Islet precursor cell (in vitro differentiated cells): ENCODE measurements at regions not wholly inside any gene's neighbourhood (a gene's known extent, or its start where the extent isn't known, plus 50 kb on each side); places are given as distances from the start of the nearest gene placed in this dataset.
"Not testable (repeated sequence)": the region's sequence is repeated elsewhere in the genome, so short reads cannot be mapped to it uniquely, and the experiment has no call there.

Experiments used
- DNase-seq: peaks from one replicate; pipeline ENCODE4 v3.0.0-alpha.2; 2018

GRCh38 chr14:57060276-57060955, 208.3 kb downstream of the EXOC5 start:
- DNase-seq, result no peak

DNA sequence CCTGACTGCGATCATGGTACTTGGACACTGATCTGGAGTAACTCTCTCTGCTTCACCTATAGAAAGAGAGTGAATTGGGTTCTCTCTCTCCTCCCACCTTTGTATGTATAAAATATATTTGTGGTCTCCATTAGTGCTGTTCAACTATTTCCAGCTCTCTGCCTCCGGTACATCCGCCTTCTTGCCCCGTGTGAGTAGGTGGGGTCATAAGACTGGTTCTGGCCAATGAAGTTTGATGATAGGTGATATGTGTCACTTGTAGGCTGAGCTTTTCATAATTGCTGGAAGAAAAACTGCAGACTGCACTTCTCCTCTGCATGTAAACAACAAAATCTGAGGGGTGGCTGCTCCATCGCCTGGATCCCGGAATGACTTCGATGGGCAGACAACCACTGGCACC, 210.4 kb downstream of the EXOC5 start:
- DNase-seq, result no peak

DNA sequence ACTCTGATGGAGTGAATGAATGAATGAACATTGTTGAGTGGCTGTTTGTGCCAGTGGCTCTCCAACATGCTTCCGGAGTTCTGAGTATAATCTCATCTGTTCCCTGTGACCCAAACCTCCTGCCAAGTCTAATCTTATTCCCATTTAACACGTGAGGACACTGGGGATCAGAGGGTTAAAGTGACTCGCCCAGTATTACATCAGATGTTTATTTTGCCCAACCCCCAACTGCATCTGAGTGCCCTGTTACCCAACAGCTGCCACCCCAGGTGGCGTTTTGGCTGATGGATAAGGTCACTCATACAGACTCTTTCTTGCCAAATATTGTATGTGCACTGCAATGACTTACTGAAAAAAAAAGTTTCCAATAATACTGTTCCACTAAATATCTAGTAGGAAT, 210.9 kb downstream of the EXOC5 start:
- DNase-seq, result no peak

GRCh38 chr14:57056522-57056921, 212.2 kb downstream of the EXOC5 start:
- not testable (repeated sequence) for DNase-seq

DNA sequence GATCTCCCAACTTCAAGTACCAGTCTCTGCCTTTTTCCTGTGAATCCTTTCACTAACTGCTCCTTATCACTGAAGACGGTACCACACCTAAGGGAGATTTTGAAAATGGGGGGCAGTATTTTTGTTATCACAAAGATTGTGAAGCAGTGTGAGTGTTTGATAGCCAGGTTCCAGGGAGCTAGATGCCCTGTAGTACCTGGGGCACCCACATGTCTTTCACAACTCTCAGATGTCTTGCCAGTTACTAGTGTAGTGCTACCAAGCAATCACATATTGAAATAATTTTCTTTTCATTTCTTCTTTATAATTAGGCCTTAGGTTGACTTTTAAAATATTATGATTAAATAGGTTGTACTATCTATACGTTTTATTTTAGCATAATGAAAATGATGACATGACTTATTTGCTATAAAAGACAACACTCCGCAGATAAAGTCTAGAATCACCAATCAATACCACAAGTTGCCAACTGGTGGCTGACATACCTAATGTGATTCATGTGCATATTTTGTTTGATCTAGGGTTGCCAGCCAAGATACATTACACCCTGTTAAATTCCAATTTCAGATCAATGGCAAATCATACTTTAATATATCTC, 215.9 kb downstream of the EXOC5 start:
- DNase-seq, result no peak

DNA sequence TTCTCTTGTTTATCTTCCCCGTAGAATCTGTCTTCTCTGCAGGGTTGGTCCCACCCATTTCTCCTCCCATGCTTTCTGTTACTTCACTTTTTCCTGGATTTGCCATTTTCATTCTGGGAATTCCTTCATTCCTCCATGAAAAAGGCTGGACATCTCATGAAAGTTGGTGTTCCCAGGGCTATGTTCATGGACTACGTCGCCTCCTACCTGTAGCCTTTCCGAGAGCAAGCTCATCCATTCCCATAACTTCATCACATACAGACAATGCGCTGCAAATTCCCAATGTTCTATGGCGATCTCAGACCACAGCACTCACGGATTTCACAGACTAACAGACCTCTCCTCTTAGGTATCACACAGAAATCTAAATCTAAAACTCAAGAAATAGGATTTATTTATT, 217.1 kb downstream of the EXOC5 start:
- DNase-seq, result no peak

- DNase-seq, result no peak
Observed at GRCh38 chr14:57049848-57050247, 218.9 kb downstream of the EXOC5 start.

DNA sequence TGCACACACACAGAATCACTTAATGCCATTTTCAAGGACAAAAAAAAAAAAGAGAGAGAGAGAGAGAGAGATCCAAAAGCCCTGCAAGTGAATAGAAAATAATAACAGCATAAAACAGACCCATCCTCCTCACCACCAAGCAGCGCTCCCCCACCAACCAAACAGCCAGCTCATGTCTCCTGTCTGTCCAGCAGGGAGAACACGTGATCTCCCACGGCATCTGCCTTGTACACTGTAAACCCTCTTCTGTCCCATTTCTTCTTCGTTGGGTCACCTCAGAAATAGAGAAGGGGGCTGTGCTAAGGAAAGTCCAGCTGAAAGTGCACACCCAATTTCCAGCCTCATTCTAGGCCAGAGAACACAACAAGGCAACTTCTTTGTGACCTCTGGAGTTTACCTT, 222.5 kb downstream of the EXOC5 start:
- DNase-seq, result no peak

GRCh38 chr14:57044101-57044973, 224.4 kb downstream of the EXOC5 start:
- not testable (repeated sequence) for DNase-seq

DNA sequence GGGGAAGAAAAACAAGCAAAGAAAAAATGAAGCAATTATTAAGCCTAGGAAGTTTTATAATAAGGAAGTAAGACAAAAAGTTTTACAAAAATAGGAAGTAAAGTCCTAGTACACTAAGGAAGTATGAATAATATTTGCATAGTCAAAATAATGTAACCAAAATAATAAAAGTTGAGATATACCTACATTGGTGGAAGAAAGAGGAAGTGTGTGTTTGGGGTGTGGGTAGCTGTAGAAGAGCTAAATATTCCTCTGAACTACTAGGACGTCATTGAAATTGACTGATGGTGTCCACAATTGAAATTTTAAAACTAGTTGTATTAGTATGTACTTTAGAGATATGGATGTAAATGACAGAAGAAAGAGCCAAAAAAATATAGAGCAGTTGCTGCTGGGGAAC, 228.4 kb upstream of the OTX2 start:
- DNase-seq, result no peak

- DNase-seq, result no peak
Observed at GRCh38 chr14:57031474-57031873, 221.2 kb upstream of the OTX2 start.

GRCh38 chr14:57029620-57030253, 219.5 kb upstream of the OTX2 start:
- no peak for DNase-seq

- DNase-seq, result no peak
Observed at GRCh38 chr14:57025456-57025855, 215.2 kb upstream of the OTX2 start.

GRCh38 chr14:57022608-57023007, 212.3 kb upstream of the OTX2 start:
- no peak for DNase-seq

- no peak for DNase-seq
Observed at GRCh38 chr14:57018065-57018464, 207.8 kb upstream of the OTX2 start.

- DNase-seq, result no peak
Observed at GRCh38 chr14:57013987-57014386, 203.7 kb upstream of the OTX2 start.

GRCh38 chr14:57009585-57010515, 199.6 kb upstream of the OTX2 start:
- no peak for DNase-seq

DNA sequence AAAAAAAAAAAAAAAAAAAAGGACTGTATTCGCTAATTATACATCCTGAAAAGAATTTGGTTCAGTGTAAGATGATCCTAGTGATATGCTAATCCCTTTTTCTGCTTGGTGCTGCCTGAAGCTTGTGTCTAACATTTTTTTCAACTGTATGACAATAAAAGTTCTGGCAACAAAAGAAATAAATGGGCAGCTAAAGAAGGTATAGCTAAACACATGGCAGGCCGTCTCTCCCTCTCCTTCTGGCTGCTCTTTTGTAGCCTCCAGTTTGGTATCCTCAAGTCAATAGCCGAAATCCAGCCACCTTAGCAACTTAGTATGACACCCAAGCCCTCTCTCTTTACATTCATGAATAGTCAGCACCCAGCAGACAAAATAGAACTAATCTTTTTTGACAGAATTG, 198.3 kb upstream of the OTX2 start:
- no peak for DNase-seq

DNA sequence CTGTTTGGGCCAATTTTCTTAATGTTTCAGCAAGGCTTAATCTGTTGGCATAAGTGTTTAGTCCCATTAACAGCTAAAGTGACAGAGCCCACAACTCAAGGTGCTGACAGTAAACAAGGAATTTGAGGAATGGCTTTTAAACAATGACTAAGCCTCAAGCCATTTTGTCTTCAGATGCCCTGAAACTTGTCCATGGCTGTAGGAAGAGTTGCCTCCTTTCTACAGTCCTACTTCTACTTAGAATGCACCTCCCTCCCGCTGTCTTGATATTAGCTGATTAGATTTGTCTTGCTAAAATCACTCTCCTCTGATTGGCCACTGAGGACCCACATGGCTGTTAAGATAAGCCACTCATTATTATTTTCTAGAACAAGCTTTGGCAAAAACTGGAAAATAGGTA, 188.4 kb upstream of the OTX2 start:
- DNase-seq, result peak; percentile 55

GRCh38 chr14:56996721-56997399, 186.6 kb upstream of the OTX2 start:
- DNase-seq, result peak; percentile 63

DNA sequence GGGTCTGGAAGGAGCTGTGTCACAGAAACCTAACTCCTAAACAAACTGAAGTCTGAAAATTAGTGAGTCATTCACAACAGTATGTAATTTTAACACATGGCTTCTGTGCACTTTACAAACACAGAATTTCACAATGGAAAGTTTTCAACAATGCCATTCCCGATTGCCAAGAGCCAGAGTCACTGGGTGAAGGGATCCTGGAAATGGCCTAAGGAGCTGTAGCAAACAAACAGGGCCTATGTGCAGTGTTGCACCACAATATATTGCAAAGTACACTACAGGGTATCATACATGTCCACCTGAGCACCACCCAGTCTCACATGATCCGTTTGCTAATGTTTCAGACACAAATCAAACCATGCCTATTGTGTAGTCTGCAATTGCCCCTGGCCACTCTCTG, 184.7 kb upstream of the OTX2 start:
- no peak for DNase-seq

DNA sequence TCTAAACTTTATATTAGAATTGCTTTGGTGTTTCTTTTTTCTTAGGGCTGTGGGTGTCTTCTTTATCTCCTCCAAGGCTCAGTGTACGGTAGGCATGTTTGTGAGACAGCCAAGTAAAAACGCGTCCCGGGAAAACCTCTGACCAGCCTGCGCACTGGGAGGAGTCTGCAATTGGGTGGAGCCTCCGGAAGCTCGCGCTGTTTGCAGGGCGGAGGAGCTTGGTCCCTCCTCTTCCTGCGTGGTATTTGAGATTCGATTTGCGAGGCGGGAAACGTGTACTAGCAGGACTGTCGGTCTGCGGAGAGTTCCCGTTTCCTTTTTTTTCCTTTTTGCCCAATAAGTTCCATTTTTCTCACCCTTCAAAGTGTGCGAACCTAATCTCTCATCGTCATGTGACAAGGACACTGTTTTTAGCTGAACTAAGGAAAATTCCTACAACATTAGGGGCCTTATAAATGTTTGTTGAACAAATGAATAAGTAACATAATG, 182.1 kb upstream of the OTX2 start:
- DNase-seq, result no peak
